Endothelial cell of umbilical vein (primary cell): ENCODE measurements at regions not wholly inside any gene's neighbourhood (a gene's known extent, or its start where the extent isn't known, plus 50 kb on each side); places are given as distances from the start of the nearest gene placed in this dataset.

Experiments used
- BruUV-seq: library from RNA; stranded (reverse); fragments of 400-500 nt; replicated peaks from 2 replicates; lab custom pipeline; 2021; lab: Mats Ljungman, UMichigan
- CTCF ChIA-PET: fragments of 300-600, 350-600 bp; sonication (Branson Sonifier 250); formaldehyde crosslinking; loops from one replicate; lab custom pipeline; 2021; ENCODE audit warnings: antibody characterized with exemption, inconsistent platforms; lab: Charles Lee
- POLR2A ChIA-PET: fragments of 300-600, 350-600 bp; sonication (Branson Sonifier 250); formaldehyde crosslinking; loops from one replicate; lab custom pipeline; 2021; ENCODE audit warnings: antibody characterized with exemption, inconsistent platforms; lab: Charles Lee
- DNase-seq: peaks from one replicate; pipeline ENCODE4 v3.0.0-alpha.2; 2011; ENCODE audit warnings: low read depth, low spot score
- FAIRE-seq: peaks from 2 replicates; lab custom pipeline; 2011; peaks lifted over from hg19 to GRCh38; lab: Jason Lieb, UNC
- H2AFZ ChIP-seq: 2 replicates; pipeline ENCODE4 v1.6.0; 2012; ENCODE audit warnings: low read depth, low read length, control low read depth, inconsistent platforms
- H3K27ac ChIP-seq: 2 replicates; pipeline ENCODE4 v1.5.1; 2011; ENCODE audit warnings: low read depth, mild to moderate bottlenecking, control low read depth, low read length, moderate library complexity; ENCODE audit not compliant: insufficient read depth
- H3K27me3 ChIP-seq, 2 experiments: 2 replicates each; pipeline versions ENCODE4 v1.6.0 to v1.6.1; 2011; ENCODE audit warnings: low read length in 2 of 2, mixed read lengths in 1 of 2; ENCODE audit not compliant: control insufficient read depth in 2 of 2, insufficient read depth in 2 of 2
- H3K36me3 ChIP-seq, 2 experiments: 2 replicates in 1 of 2; 3 replicates in 1 of 2; pipeline ENCODE4 v1.5.1; 2011; ENCODE audit warnings: low read length in 2 of 2, mild to moderate bottlenecking in 1 of 2, moderate library complexity in 1 of 2; ENCODE audit not compliant: control insufficient read depth in 2 of 2, insufficient read depth in 2 of 2; ENCODE audit errors: extremely low read depth in 1 of 2
- H3K4me1 ChIP-seq: 3 replicates; pipeline ENCODE4 v1.5.1; 2011; ENCODE audit warnings: mild to moderate bottlenecking, low read length; ENCODE audit not compliant: control insufficient read depth, insufficient read depth; ENCODE audit errors: extremely low read depth
- H3K4me2 ChIP-seq: 2 replicates; pipeline ENCODE4 v1.6.1; 2011; ENCODE audit warnings: low read length, control low read depth, mixed read lengths; ENCODE audit not compliant: insufficient read depth
- H3K4me3 ChIP-seq, 3 experiments: fragments of 200-600 bp in 1 of 3; sonication (generic), shearing (Covaris generic) in 1 of 3; replicated peaks in 1 of 3; 2 replicates each; pipeline ENCODE4 v1.5.1; 2011 to 2016; ENCODE audit warnings: control low read depth in 3 of 3, low read length in 3 of 3, mild to moderate bottlenecking in 2 of 3, inconsistent platforms in 1 of 3, low read depth in 1 of 3, moderate library complexity in 1 of 3; ENCODE audit not compliant: insufficient read depth in 1 of 3
- H3K79me2 ChIP-seq: 2 replicates; pipeline ENCODE4 v1.6.0; 2012; ENCODE audit warnings: low read length, inconsistent platforms; ENCODE audit not compliant: control insufficient read depth, insufficient read depth
- H3K9ac ChIP-seq: replicated peaks from 2 replicates; pipeline ENCODE3; 2011; ENCODE audit warnings: low read length, control low read depth; ENCODE audit not compliant: insufficient read depth; ENCODE audit errors: extremely low read depth
- H3K9me1 ChIP-seq: replicated peaks from 3 replicates; pipeline ENCODE4 v1.6.0; 2011; ENCODE audit warnings: mild to moderate bottlenecking, low read length; ENCODE audit not compliant: control insufficient read depth, insufficient read depth; ENCODE audit errors: extremely low read depth
- H3K9me3 ChIP-seq: replicated peaks from 2 replicates; pipeline ENCODE4 v1.5.1; 2012; ENCODE audit warnings: low read length, inconsistent platforms; ENCODE audit not compliant: control insufficient read depth, insufficient read depth
- H4K20me1 ChIP-seq: replicated peaks from 2 replicates; pipeline ENCODE3; 2011; ENCODE audit warnings: mild to moderate bottlenecking, low read length; ENCODE audit not compliant: control insufficient read depth, insufficient read depth; ENCODE audit errors: extremely low read depth
- EZH2 ChIP-seq: IDR thresholded peaks from 2 replicates; pipeline ENCODE4 v1.6.1; 2012; ENCODE audit warnings: borderline replicate concordance, low read depth, mild to moderate bottlenecking, moderate library complexity, low read length, inconsistent platforms; ENCODE audit not compliant: severe bottlenecking
- FOS ChIP-seq: IDR thresholded peaks from 2 replicates; pipeline ENCODE4 v1.6.1; 2011; ENCODE audit warnings: mild to moderate bottlenecking, low read length, moderate library complexity, borderline replicate concordance; ENCODE audit not compliant: insufficient read depth
- GATA2 ChIP-seq: IDR thresholded peaks from 2 replicates; pipeline ENCODE4 v1.7.0; 2011; ENCODE audit warnings: low read depth, mild to moderate bottlenecking, moderate library complexity, mixed read lengths, low read length; ENCODE audit not compliant: insufficient read length, insufficient read depth
- JUN ChIP-seq: IDR thresholded peaks from 2 replicates; pipeline ENCODE4 v1.6.1; 2011; ENCODE audit warnings: borderline replicate concordance, low read depth; ENCODE audit not compliant: insufficient read length, insufficient read depth
- MYC ChIP-seq: IDR thresholded peaks from one replicate; pipeline ENCODE4 v1.6.1; 2011; ENCODE audit warnings: mild to moderate bottlenecking, low read depth, low read length
- POLR2A ChIP-seq: IDR thresholded peaks from 2 replicates; pipeline ENCODE4 v1.6.1; 2012; ENCODE audit warnings: low read depth, mild to moderate bottlenecking, control low read depth, low read length
- POLR2AphosphoS5 ChIP-seq: IDR thresholded peaks from 2 replicates; pipeline ENCODE4 v1.6.1; 2012; ENCODE audit warnings: low read depth, mild to moderate bottlenecking, control low read depth, low read length, moderate library complexity; ENCODE audit not compliant: insufficient read depth
- dilution Hi-C: fragments of 300-500 bp; cut with MboI; formaldehyde crosslinking; loops from one replicate; pipeline ENCODE4 v1.15.0; 2019; ENCODE audit warnings: low sequenced_read_pairs; ENCODE audit not compliant: extremely low pct_ligation_motif_present
- intact Hi-C: fragments of 100-400 bp; cut with micrococcal nuclease; formaldehyde crosslinking; loops from one replicate; pipeline ENCODE4 v1.10.0; 2022
- TF ChIP-seq, protein P1 (sequence below), 2 donors: IDR thresholded peaks; 1 replicate in 1 of 2; 2 replicates in 1 of 2; pipeline ENCODE4 v1.5.1; 2011; ENCODE audit warnings: low read length in 2 of 2, mild to moderate bottlenecking in 2 of 2, moderate library complexity in 2 of 2, control low read depth in 1 of 2, inconsistent platforms in 1 of 2, low read depth in 1 of 2; ENCODE audit not compliant: insufficient read depth in 1 of 2; ENCODE audit errors: extremely low read depth in 1 of 2
- TF ChIP-seq, protein P2 (sequence below): IDR thresholded peaks from 2 replicates; pipeline ENCODE4 v1.6.1; 2011; ENCODE audit not compliant: insufficient read depth, insufficient read length

DNA sequence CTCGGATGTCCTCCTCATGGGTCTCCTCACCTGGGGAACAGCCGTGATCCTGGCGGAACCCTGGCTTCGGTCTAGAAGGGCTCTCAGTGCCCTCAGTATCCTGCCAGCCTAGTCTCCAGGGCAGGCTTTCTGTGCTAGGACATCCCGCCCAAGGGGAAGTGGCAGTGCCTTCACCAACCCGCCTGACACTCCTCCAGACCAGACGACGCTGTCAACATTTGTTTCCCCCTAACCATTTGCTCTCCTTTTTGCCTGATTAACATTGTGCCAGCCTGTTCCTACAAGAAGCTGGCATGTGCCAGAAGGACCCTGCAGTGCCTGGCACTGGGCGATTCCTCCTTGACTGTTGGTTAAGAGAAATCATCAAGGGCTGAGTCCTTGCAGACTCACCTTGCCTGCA, 358.9 kb upstream of the IRX2 start:
- H4K20me1 ChIP-seq = no peaks in the 10 kb centered on the region
- no TSS peak for BruUV-seq
- CTCF ChIA-PET = no interaction called here
- H3K4me2 ChIP-seq = no peak overlapping the region
- no peaks in the 10 kb centered on the region for H3K79me2 ChIP-seq
- peaks cover 11% of the 10 kb centered on the region for H3K9me3 ChIP-seq
- TF ChIP-seq JUN (no peak), POLR2AphosphoS5 (no peak), MYC (no peak), EZH2 (no peak), POLR2A (no peak), FOS (no peak), GATA2 (no peak)
- TF ChIP-seq, protein P1, sequence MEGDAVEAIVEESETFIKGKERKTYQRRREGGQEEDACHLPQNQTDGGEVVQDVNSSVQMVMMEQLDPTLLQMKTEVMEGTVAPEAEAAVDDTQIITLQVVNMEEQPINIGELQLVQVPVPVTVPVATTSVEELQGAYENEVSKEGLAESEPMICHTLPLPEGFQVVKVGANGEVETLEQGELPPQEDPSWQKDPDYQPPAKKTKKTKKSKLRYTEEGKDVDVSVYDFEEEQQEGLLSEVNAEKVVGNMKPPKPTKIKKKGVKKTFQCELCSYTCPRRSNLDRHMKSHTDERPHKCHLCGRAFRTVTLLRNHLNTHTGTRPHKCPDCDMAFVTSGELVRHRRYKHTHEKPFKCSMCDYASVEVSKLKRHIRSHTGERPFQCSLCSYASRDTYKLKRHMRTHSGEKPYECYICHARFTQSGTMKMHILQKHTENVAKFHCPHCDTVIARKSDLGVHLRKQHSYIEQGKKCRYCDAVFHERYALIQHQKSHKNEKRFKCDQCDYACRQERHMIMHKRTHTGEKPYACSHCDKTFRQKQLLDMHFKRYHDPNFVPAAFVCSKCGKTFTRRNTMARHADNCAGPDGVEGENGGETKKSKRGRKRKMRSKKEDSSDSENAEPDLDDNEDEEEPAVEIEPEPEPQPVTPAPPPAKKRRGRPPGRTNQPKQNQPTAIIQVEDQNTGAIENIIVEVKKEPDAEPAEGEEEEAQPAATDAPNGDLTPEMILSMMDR (IDR thresholded peaks at IDR 0.05; ENCODE audit: extremely low read depth in 1 of 2, insufficient read depth in 1 of 2, low read depth in 1 of 2, low read length in 2 of 2) = no peak
- TF ChIP-seq, protein P2, sequence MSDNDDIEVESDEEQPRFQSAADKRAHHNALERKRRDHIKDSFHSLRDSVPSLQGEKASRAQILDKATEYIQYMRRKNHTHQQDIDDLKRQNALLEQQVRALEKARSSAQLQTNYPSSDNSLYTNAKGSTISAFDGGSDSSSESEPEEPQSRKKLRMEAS = no peak
- DNase-seq (no peak), FAIRE-seq (no peak)
- H3K27me3 ChIP-seq = no peaks in the 10 kb centered on the region
- H3K4me1 ChIP-seq = no peaks in the 10 kb centered on the region
- dilution Hi-C loops = no loop called here
- H3K27ac ChIP-seq = no peak overlapping the region
- intact Hi-C loops = no loop called here
- H2AFZ ChIP-seq = no peak overlapping the region
- H3K9me1 ChIP-seq = no peaks in the 10 kb centered on the region
- POLR2A ChIA-PET = no interaction called here
- H3K9ac ChIP-seq = no peak overlapping the region
- no peak overlapping the region for H3K4me3 ChIP-seq
- H3K36me3 ChIP-seq = no peaks in the 10 kb centered on the region
